D721Med (cell line): ENCODE measurements at regions not wholly inside any gene's neighbourhood (a gene's known extent, or its start where the extent isn't known, plus 50 kb on each side); places are given as distances from the start of the nearest gene placed in this dataset.
A peak's percentile ranks its signal among the peaks of the same experiment; 100 is the strongest.

Source experiments
- DNase-seq: peaks from one replicate; pipeline ENCODE4 v3.0.0; 2011; ENCODE audit warnings: low spot score; ENCODE audit not compliant: insufficient read length
- FAIRE-seq: peaks from 2 replicates; lab custom pipeline; 2011; peaks lifted over from hg19 to GRCh38; lab: Jason Lieb, UNC
- TF ChIP-seq, protein P1 (sequence below): IDR thresholded peaks from 2 replicates; pipeline ENCODE4 v1.5.1; 2012; ENCODE audit warnings: mild to moderate bottlenecking, control low read depth; ENCODE audit not compliant: insufficient read depth; ENCODE audit errors: missing control alignments

DNA sequence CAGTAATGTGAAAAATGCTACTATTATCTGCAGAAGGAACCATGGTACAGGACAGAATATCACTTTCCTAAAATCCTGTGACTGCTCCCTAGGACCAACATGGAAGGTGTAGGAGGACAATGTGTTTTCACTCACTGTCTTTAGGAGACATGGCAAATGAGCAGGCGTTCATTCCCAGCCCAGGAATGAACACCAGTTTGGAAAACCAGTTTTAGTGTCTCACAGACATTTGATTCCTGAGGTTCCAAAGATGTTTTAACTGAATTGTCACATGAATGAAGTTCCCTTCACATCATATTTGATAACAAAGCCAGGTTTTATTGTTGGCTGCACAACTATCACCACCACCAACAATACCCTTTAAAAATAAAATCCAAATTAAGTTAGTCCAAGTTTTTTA is 178.2 kb downstream of the ENC1 start:
- FAIRE-seq (no peak), DNase-seq (no peak)
- TF ChIP-seq, protein P1, sequence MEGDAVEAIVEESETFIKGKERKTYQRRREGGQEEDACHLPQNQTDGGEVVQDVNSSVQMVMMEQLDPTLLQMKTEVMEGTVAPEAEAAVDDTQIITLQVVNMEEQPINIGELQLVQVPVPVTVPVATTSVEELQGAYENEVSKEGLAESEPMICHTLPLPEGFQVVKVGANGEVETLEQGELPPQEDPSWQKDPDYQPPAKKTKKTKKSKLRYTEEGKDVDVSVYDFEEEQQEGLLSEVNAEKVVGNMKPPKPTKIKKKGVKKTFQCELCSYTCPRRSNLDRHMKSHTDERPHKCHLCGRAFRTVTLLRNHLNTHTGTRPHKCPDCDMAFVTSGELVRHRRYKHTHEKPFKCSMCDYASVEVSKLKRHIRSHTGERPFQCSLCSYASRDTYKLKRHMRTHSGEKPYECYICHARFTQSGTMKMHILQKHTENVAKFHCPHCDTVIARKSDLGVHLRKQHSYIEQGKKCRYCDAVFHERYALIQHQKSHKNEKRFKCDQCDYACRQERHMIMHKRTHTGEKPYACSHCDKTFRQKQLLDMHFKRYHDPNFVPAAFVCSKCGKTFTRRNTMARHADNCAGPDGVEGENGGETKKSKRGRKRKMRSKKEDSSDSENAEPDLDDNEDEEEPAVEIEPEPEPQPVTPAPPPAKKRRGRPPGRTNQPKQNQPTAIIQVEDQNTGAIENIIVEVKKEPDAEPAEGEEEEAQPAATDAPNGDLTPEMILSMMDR: no peak

DNA sequence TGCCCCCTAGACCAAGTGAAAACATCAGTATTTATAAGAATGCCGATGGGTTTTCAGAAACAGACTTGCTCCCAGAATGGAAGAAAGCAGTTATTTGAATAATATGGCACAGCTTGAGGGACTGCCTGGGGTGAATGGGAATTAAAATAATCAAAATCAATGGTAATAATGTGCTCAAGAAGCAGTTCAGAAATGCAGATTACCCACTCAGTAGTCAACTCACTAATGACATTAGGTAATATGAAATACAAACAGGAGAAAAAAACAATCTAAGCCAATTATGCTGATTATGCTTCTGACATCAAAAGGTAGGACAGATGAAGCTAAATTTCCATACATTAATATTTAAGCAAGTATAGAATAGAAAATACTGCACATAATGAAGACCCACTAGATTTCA is 179.3 kb downstream of the ENC1 start:
- FAIRE-seq (peak; percentile 29), DNase-seq (no peak)
- TF ChIP-seq, protein P1: no peak

DNA sequence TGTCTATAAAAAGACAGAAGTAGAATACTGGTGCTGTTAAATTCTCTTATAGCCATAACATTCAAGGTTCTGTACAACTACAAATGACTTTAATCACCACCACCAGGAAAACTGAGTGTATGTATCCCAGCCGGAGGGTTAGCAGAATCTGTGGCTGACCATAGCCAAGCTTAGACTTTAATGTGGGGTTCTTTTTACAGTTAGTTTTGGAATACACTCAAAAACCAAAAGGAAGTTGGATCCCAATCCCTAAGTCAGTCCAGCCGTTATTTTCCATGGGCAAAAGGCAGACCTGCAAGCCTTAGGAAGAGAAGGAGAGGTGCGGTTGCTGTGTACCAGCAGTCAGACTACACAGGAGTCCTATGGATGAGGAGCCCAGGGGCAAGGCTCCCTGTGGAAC is 179.8 kb downstream of the ENC1 start:
- FAIRE-seq: no peak
- DNase-seq: no peak
- TF ChIP-seq, protein P1: no peak

DNA sequence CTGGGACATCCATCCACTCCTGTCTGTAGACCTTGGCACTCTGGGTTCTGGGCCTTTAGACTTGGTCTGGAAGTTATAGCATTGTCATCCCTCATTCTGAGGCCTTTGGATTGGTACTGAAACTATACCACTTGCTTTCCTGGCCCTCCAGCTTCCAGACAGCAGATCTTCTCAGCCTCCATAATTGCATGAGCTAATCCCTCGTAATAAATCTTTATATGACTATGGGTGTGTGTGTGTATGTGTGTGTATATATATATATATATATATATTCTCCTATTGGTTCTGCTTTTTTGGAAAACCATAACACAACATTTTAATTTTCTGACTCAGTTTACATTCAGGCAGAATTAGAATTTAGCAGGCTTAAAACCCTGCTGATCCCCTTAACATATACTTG is 180.5 kb downstream of the ENC1 start:
- TF ChIP-seq, protein P1: no peak
- DNase-seq (no peak), FAIRE-seq (no peak)

DNA sequence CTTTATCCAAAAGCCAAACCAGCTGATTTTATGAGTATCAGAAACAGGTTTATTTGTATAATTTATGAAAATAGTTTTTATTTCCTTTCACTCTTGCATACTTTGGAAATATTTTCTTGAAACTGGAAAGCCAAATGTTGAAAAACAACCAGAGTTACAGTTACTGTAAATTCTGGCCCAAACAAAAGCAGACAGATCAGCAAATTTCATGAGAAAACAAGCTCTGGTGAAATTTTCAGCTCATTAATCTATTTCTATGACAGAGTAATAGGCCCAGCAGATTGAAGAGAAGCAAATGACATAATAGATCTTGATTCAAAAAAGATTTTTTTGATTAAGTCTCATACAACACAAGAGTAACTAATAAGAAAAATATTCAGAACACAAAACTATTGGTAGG is 182.7 kb downstream of the ENC1 start:
- DNase-seq (no peak), FAIRE-seq (no peak)
- TF ChIP-seq, protein P1: no peak

DNA sequence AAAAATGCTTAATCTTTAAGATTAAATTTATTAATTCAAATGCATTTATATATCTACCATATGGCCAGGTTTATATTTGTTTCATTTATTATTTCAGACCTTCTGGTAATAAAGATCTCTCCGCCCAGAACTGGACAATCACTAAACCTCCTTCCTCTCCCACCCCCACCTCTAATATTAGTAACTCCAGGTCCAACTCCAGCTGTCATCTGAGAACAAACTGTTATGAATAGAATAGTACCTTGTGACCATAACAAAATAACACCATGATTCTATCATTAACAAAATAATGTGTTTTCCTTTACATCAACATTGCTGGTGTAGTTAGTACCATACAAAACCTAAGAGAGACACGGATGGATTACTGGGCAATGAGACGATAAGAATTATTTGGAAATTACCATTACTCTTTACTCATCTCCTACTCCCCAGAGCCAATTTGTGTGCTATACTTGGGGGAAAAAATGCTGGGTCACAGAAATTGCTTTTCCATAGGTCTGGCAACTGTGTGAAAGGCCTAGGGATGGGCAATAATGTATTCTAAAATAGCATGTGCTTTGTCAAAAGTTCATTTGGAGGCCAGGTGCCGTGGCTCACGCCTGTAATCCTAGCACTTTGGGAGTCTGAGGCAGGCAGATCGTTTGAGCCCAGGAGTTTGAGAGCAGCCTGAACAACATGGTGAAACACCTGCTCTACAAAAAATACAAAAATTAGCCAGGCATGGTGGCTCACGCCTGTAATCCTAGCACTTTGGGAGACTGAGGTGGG is 186.1 kb downstream of the ENC1 start:
- DNase-seq (no peak), FAIRE-seq (no peak)
- TF ChIP-seq, protein P1: no peak

DNA sequence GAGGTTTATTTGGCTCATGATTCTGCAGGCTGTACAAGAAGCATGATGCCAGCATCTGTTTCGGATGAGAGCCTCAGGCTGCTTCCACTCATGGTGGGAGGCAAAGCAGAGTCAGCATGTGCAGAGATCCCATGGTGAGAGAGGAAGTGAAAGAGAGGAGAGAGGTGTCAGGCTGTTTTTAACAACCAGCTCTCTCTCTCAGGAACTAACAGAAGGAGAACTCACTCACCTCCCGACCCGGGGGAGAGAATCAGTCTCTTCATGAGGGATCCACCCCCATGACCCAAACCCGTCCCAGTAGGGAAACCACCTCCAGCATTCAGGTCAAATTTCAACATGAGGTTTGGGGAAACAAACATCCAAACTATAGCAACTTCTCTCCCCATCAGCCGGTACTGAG is 187.7 kb downstream of the ENC1 start:
- FAIRE-seq (no peak), DNase-seq (no peak)
- TF ChIP-seq, protein P1: no peak
